ENCODE measurements at regions not wholly inside any gene's neighbourhood (a gene's known extent, or its start where the extent isn't known, plus 50 kb on each side); places are given as distances from the start of the nearest gene placed in this dataset.
A peak's percentile ranks its signal among the peaks of the same experiment; 100 is the strongest.

DNA sequence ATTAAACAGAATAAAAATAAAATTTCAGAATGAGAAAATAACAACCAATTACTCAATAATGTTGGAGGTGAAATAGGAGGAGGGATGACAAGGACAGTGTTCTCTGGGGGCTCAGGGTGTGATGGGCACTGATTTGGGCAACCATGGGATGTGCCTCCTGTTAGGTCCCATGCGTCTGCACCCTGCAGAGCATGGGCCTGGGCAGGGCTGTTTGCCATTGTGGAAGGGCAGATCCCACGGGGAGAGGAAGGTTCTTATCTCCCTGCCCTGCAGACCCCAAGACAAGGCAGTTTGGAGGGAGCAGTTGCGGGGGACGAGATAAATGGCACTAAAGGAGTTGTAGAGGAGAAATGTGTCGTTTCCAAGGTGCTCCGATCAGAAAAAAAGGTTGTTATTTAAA, 206.3 kb downstream of the THBS2 start:
- DNase-seq (ENCODE audit: low read depth, low spot score): no peak

DNA sequence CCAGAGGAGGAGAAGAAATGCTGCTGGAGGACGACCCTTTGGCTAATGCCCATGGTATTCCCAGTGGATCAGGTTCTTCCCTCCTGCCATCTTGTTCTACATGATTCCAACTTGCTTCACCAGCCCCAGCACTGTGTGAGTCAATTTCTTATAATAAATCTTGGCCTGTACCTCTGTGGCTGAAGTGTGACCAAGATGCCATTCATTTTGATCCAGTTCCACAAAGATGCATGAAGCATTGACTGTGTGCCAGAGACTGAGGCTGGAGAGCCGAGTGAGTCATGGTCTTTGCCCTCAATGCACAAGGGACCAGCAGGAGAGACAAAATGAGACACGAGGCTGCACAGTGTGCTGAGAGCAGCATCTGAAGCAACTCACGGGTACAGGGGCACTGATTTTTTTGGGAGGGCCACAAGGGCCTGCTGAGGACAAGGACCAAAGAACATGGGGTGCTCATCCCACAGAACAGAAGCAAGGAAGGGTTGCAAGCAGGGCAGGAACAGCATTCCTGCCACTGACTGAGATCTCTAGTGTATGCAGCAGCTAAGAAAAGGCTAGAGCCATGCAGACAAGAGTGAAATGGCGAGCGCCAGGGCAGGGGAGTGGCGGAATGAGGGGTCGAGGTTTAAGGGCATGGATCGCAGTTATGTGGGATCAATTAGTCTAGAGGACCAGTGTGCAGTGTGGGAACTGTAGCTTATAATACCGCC, 207.0 kb downstream of the THBS2 start:
- peak; percentile 79 for DNase-seq (ENCODE audit: low read depth, low spot score)

DNA sequence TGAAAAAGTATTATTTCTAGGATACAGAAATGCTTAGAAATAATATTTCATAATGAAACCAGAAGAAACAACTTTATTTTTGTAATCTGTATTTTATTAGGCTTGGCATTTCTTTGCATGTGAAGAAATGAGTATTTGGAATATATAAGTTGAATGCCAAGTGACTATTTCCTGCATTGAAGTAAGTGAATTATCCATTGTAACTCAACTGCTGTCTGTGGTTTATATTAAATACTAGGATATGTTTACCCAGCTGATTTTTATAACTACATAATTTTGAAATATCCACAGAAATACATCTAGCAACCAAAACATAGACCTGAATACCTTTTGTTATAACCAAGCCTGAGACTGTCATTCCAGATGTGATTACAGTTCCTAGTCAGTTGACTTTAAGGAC, 207.6 kb downstream of the THBS2 start:
- no peak for DNase-seq (ENCODE audit: low read depth, low spot score)

DNA sequence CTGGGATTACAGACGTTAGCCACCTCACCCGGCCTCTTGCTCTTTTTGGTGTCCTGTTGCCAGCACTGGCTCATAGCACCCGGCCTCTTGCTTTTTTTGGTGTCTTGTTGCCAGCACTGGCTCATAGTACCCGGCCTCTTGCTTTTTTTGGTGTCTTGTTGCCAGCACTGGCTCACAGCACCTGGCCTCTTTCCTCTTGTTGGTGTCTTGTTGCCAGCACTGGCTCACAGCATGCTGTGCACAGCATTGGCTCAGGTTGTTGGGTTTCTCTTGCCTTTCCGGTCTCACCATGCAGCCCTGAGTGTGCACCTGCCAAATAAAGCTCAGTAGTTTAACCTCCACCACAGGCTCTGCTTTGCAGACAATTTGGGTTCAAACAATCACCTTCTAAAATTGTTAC, 208.2 kb downstream of the THBS2 start:
- no peak for DNase-seq (ENCODE audit: low read depth, low spot score)

DNA sequence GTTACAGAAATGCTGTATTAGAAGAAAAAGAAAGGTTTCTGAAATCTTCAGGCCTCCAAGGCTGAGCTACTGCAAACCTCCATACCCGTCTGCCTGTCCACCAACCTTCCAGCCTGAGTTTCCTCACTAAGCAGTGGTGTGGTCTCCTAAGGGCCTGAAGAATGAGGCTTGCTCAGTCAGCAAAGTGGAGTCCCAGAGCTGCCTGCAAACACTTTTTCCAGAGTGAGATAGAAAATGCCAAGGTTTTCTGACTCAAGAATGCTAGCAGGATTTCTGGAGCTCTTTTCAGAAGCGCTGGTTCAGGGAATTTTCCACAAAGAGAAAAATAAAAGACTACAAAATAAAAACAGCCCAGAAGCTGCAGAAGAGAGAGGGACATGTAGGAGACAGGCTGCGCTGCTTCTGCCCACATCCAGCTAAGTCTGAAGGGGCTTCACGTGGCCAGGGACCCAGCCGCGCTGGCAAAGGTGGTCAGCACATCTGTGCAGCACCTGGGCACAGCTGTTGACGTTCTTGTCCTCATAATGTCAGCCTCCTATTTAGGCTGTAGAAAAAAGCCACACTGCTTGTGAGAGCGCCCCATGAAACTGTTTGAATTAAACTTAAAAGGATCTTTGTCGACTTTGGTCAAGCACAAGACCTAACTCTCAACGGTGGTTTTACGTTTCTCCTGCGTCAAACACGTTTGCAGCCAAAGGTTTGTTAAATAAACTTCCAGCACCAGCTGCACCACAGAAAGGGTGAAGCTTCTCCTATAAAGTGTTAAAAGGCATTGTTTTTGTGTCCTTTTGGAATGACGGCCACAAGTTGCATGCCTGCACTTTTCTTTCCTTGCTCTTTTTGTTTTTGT, 209.0 kb downstream of the THBS2 start:
- DNase-seq (ENCODE audit: low read depth, low spot score): no peak

DNA sequence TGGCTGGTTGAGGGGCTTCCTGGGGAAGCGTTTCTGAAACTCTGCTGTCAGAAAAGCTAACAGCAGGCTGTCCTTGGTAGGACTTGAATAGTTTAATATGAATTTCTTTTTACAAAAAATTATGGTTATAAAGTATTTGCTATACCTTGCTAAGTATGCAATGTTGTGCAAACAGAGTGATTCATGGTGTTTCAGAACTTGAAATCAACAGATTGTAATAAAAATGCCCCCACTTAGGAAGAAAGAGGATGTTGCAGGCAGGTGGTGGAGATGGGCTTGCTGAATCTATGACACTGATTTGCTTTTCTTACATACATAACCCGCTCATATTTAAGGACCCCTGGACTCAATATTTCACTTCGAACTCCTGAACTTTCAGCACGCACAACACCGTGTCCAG, 211.6 kb downstream of the THBS2 start:
- no peak for DNase-seq (ENCODE audit: low read depth, low spot score)

DNA sequence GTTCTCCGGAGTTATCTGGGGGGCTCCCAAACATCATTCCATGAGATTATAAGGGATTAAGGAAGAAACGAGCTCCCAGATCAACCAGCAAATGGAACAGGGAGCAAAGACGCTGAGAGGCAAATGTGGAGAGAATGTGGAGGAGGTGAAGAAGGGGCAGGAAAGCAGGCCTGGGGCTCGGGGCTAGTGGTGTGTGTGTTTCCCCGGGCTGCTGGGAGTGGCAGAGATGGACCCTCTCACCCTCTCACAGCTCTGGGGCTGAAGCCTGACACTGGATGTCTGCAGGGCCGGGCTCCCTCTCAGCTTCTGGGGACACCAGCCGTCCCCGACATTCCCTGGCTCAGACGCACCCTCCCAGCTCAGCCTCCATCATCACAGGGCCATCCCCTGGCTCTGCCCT, 212.6 kb downstream of the THBS2 start:
- no peak for DNase-seq (ENCODE audit: low read depth, low spot score)

DNA sequence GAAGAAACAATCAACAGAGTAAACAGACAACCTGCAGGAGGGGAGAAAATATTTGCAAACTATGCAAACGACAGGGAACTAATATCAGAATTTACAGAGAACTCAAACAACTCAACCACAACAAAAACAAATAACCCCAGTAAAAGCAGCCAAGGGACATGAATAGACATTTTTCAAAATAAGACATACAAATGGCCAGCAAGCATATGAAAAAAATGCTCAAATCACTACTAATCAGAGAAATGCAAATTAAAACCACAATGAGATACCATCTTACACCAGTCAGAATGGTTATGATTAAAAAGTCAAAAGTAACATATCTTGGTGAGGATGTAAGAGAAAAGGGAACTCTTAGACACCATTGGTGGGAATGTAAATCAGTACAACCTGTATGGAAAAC, 215.0 kb downstream of the THBS2 start:
- peak; percentile 15 for DNase-seq (ENCODE audit: low read depth, low spot score)

DNA sequence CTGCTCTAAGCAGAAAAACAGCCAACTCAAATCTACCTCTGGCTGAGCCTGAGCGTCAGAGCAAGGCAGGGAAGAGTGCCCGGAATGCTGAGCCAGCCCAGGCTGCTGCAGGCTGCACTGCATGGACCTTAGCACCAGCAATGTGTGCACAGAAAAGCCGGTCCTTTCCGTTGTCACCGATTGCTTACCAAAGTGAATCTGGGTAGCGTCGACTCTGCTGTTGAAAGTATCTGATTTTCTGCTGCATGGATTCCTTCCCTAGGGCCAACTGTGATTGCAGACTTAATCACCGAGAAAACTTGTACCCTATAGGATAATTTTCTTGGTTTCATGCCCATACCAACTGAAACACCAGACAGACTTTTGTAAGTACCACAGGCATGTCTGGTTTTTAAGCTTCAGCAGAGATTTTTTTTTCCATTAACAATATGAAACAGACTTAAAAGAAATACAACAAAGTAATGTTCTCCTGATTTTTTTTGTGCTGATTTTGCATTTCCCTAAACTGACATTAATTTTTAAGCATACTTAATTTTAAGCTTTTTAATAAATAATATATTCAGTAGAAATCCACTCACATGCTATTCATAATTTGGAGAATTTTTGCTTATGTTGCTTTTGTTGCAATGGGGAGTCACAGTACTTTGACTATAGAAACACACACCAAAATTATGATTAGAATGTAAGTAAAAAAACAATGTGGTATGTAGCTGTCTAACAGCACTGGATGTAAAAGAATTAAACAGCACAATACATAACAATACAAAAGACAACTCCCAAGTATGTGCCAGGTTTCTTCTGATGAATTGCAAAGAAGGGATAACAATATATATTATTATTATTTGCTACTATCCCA, 218.0 kb downstream of the THBS2 start:
- peak; percentile 86 for DNase-seq (ENCODE audit: low read depth, low spot score)

DNA sequence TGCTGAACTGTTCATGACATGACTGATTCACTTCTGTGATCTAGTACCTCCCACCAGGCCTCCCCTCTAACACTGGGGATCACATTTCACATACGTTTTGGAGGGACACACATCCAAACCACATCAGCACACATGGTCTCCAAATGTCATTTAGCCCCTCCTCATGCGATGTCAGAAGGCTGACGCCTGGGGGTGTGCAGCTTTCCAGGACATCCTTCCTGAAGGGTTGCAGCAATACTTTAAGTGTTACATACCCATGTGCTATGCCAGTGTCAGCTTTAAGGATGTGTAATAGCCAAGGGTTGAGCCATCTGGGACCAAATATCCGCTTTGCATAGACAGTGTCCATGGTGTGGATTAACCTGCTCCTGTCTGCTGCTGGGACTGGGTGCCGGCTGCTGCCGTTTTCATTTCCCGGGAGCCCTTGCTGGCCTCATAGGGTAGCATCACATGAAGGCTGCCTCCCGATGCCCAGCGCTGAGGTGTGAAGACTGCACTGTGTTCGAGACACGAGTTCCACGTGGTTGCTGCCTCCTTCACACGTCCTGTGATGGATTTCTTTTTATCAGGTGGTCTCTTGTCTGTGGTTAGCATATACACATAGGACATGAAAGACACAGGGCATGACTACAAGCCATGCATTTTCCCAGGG, 219.0 kb downstream of the THBS2 start:
- no peak for DNase-seq (ENCODE audit: low read depth, low spot score)

DNA sequence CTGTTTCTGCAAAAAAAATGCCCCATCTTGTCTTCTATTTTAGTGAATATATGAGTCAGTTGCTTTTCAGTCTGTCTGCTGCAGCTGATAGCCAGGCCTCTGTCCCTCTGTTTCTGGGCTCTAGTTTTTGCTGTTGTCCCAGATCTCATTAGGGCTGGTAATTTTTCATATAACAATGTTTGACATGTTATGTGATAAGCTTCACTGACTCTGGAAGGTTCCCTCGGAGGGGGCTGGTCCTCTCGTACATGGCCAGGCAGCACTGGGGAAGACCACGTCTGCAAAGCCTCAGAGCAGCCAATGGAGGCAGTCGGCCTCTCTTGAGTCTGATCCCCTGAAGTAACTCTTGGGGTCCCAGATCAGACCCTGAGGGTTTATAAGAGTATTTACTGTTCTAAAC, 223.8 kb downstream of the THBS2 start:
- DNase-seq (ENCODE audit: low read depth, low spot score): no peak

DNA sequence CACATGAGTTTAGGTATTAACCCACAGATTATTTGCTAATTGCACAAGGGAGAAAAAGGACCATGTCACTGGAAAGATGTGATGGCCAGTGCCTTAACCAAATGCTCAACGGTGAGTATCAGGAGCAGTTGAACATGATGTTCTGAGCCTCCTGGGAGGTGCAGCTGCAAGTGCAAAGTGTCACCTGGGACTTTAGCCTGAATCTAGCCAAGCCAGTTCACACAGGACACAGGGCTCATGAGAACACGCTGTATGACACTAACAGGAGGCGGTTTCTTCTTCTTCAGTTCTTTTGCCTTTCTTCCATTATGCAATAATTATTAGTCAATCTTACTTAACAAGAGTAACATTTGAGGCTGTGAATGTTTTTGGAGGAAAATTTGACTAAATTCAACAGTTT, 225.3 kb downstream of the THBS2 start:
- DNase-seq (ENCODE audit: low read depth, low spot score): no peak

DNA sequence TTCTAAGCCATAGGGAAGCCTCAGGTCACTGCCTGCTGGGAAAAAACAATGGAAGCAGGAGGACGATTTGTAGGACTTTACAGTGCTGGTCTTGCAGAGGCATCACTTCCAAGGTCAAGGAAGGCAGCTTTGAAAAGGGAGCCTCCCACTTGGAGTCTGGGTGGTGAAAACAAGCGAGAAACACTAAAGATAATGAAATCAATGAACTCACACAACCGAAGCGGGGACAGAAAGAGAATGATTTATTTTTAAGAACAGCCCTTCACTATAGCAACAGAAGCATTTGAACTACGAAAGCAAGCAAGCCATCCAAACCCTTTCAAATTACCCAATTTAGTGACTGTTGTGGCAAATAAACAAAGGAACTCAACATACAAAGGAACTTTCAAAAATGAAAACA, 227.5 kb downstream of the THBS2 start:
- DNase-seq (ENCODE audit: low read depth, low spot score): no peak

DNA sequence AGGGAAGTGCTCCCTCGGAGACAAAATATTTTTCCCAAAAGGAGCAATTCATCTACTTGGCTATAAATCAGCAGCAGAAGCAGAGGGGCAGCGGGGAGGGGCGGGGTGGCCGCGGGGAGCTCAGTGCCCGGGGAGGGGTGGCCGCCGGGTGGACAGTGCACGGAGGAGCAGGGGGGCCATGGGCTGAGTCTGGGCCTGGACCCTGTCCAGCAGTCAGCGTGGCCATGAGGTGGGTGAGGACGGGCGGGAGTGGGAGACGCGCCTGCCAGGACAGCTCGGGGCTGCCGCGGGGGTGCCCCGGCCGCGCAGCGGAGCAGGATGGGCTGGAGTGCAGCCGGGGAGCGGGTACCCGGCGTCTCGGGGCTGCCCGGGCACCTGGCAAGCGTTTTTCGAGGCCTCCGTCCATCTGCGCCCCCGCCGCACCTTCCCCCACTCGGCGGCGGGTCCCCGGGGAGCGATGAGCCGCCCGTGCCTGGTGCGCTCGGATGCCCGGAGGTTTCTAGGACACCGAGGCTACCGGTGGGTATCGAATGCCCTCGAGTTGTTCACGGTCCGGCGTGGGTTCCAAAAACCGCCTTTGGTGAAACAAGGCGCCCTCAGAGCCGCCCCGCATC, 229.5 kb downstream of the THBS2 start:
- DNase-seq (ENCODE audit: low read depth, low spot score): no peak

DNA sequence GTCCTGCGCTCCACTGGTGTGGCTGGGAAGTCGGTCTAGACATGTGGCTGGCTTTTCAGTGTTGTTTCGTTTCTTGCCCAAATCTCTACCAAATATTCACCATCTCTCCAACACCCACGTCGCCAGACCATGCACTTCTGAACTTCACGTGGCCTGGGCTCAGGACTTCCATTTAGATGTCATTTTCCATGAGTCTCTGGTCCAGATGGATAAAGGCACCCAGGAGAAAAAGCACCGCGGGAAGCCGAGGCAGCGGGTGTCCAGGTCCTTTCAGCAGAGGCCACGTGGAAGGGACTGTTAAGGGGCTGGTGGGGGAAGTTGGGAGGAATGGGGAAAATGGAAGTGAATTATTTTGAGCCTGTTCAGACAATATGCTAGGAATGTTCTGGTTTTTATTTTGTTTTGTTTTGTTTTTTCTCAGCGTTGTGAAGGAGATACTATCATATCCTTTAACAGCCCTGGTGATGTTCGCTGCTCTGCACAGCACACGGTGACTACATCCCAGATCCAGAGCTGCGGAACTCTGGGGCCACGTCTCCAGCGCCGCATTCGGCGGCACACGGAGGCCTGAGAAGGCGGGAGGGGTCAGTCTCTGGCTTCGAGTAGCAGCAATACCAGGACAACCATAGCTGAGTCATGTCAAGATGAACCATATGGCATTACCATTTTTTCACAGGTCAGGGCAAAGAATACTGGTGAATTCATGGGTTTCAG, 230.3 kb downstream of the THBS2 start:
- no peak for DNase-seq (ENCODE audit: low read depth, low spot score)

DNA sequence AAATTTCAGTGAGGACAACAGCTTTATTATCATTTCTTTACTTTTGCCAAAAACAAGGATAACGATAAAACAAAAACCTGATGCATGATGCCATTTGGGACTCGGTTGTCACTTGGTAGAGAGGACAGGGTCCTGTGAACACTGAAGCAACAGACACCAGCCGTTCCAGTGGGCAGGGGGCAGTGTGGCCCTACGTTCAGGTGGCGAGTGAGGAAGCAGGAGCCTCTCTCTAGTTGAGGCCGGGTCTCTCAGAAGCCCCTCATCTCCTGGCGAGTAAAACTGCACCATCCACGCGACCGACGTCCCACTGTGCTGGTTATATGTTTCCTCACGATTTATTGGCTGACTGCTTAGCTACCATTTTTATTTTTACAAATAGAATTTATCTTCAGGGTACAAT, 231.6 kb downstream of the THBS2 start:
- DNase-seq (ENCODE audit: low read depth, low spot score): no peak

DNA sequence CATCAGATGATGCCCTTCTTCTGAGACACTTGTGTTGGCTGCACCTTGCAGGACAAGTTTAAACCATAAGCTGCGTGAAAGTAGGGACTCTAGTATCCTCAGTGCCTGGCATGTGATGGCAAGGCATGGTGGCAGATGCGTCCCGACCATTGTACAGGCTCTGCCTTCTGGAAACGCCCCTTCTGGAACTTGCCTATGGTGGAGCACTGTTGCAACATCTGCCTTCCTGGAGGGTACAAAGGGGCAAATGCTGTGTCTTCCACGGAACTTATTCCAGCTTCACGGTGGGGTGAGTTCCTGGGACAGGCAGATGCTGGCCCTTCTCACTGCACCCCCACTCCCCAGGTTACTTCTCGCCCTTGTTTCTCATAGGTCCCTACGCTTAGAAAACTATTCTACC, 232.8 kb downstream of the THBS2 start:
- DNase-seq (ENCODE audit: low read depth, low spot score): no peak

DNA sequence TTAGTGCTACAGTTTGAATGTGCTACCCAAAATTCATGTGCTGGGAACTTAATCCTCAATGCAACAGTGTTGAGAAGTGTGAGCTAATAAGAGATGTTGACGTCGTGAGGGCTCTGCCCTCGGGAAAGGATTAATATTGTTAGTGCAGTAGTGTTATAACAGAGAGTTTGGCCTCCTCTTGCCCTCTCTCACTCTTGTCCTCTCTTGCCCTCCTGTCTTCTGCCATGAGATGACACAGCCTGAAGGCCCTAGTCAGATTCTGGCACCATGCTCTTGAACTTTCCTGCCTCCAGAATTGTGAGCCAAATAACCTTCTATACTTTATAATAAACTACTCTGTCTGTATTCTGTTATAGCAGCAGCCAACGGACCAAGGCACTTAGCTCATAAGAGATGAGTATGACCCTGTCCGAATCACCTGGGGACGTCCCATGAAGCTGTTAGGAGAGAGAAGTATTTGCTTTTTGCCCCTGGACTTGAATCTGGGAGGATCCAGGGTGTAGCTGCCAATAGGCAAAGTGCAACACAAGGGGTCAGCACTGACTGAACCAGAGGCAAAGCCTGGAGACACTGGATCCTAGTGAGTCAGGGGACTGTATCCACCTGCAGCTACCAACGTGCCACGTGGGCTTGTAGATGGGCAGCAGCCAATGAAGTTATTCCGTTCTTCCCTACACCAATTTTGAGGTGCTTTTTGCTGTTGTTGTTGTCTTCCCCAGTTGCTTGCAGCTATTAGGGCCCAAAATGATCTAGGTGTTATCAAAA, 233.7 kb downstream of the THBS2 start:
- no peak for DNase-seq (ENCODE audit: low read depth, low spot score)

DNA sequence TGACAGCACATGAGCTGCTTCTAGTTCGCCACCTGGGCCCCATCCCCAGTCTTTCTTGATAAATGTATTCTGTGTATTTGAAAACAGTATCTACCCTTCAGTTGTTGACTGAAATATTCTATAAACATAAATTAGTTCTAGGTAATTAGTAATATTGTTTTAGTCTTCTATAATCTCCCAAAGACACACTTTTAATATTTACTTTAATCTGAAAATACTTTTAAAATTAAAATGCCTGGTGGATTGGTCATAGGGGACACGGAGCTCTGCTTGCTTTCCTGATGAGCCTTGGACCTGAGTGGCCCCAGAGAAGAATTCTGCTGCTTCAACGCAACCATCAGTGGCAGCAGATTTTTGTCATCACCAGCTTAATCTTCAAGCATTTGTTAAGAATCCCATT, 234.5 kb downstream of the THBS2 start:
- no peak for DNase-seq (ENCODE audit: low read depth, low spot score)

DNA sequence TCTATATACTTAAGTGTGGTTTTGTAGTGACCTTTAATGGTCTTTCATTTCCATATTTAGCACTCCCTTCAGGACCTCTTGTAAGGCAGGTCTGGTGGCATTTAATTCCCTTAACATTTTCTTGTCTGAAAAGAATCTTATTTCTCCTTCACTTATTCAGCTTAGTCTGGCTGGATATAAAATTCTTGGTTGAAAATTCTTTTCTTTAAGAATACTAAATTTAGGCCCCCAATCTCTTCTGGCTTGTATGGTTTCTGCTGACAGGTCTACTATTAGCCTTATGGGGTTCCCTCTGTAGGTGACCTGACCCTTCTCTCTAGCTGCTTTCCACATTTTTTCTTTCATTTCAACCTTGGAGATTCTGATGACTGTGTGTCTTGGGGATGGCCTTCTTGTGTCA, 236.9 kb downstream of the THBS2 start:
- no peak for DNase-seq (ENCODE audit: low read depth, low spot score)

Measured in astrocyte of the hippocampus (primary cell).